Type B pancreatic cell (in vitro differentiated cells): ENCODE measurements at regions not wholly inside any gene's neighbourhood (a gene's known extent, or its start where the extent isn't known, plus 50 kb on each side); places are given as distances from the start of the nearest gene placed in this dataset.

ENCODE experiments used
- DNase-seq: peaks from one replicate; pipeline ENCODE4 v3.0.0; 2021; ENCODE audit warnings: mixed read lengths; ENCODE audit not compliant: unreplicated experiment; ENCODE audit errors: extremely low spot score
- H3K27ac Mint-ChIP-seq: 2 replicates; pipeline ENCODE4 v1.8.0; 2021; ENCODE audit warnings: mild to moderate bottlenecking, mixed read lengths
- H3K27me3 Mint-ChIP-seq: 2 replicates; pipeline ENCODE4 v1.8.0; 2021; ENCODE audit warnings: mixed read lengths
- H3K36me3 Mint-ChIP-seq: 2 replicates; pipeline ENCODE4 v1.8.0; 2021; ENCODE audit warnings: mixed read lengths
- H3K4me1 Mint-ChIP-seq: one replicate; pipeline ENCODE4 v1.8.0; 2021; ENCODE audit warnings: mixed read lengths; ENCODE audit not compliant: unreplicated experiment
- H3K4me3 Mint-ChIP-seq: 2 replicates; pipeline ENCODE4 v1.8.0; 2021; ENCODE audit warnings: mild to moderate bottlenecking, mixed read lengths
- H3K9me3 Mint-ChIP-seq: 2 replicates; pipeline ENCODE4 v1.8.0; 2021; ENCODE audit warnings: mixed read lengths
- TF ChIP-seq, protein P1 (sequence below): fragments of 200-600 bp; sonication (generic); conservative IDR thresholded peaks from 2 replicates; pipeline ENCODE4 v1.5.0; 2021; ENCODE audit warnings: antibody characterized with exemption, mild to moderate bottlenecking

DNA sequence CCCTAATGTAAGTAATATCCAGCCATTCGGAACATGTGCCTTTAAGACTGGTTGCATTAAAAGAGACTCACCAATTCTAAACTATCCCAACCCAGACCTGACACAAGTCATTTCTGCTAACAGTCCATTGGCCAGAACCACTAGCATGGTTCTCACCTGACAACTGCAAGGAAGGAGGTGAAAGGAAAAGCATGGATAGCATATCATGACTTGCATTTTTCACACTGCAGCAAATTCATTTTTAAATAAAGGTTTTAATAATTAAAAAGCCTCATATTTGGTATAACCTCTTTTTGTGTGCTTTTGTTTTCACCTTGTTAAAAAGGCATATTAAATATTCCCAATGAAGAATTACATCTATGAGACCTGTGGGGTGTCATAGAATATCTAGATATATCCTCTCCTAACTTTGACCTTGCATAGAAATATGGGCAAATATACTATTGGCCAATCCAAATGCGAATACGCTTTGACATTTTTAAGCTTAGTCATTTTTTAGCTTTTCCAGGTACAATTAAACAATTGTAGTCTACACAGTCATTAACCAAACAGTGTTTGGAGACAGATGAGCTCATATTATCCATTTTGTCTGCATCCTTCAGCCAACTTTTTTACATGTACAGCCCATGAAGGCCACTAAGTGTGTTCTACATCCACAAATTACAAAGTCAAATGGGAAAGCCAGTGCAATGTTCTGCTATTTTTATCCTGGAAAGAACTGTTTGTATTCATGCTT is 295.3 kb downstream of the PDGFC start:
- H3K4me1 Mint-ChIP-seq = peaks cover 4% of the 10 kb centered on the region
- no peak overlapping the region for H3K27ac Mint-ChIP-seq
- no peaks in the 10 kb centered on the region for H3K9me3 Mint-ChIP-seq
- TF ChIP-seq, protein P1, sequence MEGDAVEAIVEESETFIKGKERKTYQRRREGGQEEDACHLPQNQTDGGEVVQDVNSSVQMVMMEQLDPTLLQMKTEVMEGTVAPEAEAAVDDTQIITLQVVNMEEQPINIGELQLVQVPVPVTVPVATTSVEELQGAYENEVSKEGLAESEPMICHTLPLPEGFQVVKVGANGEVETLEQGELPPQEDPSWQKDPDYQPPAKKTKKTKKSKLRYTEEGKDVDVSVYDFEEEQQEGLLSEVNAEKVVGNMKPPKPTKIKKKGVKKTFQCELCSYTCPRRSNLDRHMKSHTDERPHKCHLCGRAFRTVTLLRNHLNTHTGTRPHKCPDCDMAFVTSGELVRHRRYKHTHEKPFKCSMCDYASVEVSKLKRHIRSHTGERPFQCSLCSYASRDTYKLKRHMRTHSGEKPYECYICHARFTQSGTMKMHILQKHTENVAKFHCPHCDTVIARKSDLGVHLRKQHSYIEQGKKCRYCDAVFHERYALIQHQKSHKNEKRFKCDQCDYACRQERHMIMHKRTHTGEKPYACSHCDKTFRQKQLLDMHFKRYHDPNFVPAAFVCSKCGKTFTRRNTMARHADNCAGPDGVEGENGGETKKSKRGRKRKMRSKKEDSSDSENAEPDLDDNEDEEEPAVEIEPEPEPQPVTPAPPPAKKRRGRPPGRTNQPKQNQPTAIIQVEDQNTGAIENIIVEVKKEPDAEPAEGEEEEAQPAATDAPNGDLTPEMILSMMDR = no peak
- no peak overlapping the region for H3K4me3 Mint-ChIP-seq
- DNase-seq = no peak
- H3K27me3 Mint-ChIP-seq = no peaks in the 10 kb centered on the region
- no peaks in the 10 kb centered on the region for H3K36me3 Mint-ChIP-seq

DNA sequence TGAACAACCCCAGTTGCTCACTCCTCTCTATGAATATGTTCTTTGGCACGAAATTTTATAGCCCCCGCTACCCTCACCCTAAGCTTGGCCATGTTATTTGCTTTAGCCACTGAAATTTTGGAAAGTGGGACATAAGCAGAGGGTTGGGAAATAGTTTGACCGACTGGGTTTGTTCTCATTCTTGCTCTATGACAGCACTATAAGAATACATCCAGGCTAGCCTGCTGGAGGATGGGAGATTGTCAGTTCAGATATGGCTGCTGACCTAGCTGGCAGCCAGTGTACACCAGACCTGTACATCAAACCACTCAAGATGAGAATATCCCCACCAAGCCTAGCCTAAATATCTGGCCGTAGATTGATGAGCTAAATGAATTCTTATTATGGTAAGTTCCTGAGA is 298.1 kb downstream of the PDGFC start:
- no peak for DNase-seq
- Mint-ChIP-seq H3K4me3 (no peak overlapping the region), H3K36me3 (no peaks in the 10 kb centered on the region), H3K27ac (no peak overlapping the region), H3K9me3 (no peaks in the 10 kb centered on the region), H3K4me1 (peaks cover 4% of the 10 kb centered on the region), H3K27me3 (no peaks in the 10 kb centered on the region)
- TF ChIP-seq, protein P1 = no peak

DNA sequence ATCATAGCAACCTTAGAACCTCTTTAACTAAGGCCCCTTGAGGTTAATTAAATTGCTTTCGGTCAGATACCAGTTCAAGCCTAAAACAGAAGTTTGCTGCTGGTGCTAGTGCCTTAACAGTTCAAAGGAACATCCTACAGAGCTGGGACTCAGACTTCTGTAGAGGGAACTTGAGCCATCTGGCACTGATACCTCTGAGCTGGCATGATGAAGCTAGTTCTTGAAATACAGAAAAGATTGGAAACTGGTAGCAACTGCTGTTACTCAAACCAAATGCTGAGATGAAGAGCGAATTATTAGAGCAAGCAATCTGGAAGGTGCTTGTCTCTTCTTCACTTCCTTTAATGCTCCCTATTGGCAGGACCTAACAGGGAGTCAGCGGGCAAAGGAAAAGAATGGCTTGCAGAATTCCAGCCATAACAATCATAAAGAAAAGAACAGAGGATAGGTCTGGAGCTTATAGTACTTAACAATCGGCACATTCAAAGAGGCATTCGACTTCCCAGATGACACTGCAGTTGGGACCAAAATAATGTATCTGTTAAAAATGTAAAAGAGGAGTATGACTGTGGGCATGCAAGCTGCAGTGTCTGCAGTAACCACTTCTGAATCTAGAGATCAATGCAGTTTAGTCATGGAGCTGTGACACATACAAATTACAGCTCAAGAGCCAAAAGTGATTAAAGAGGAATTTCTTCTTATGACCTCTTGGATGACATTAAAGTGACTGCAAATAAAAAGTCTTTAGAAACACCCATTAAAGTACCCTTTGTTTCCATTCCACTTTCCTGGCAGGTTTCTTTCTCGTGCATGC is 298.9 kb downstream of the PDGFC start:
- TF ChIP-seq, protein P1 = no peak
- no peak for DNase-seq
- no peaks in the 10 kb centered on the region for H3K27me3 Mint-ChIP-seq

DNA sequence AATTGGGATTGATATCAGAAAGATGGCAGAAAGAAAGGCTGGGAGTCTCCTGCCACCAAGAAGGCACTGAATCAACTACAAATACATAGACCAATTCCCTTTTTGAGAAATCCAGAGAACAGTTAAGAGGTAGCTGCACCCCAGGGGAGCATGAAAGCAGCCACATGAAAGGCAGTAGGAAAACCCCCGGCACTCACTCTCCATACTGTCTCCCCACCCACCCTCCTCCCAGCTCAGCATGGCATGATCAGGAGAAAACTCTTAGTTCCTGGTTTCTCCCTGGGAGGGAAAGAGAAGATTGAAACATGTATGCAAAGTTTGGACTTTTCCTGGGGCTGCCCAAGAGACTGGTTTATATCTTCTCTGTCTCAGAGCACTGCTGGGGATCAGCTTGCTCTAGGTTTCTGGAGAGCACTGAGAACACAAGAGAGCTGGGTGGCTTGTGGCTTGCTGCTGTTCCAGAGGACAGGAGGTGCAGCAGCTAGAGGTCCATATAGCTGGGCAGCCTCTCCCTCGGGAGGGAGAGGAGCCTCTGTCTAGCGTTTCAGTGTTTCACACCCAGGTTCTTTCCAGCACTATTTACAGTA is 305.7 kb downstream of the PDGFC start:
- Mint-ChIP-seq H3K36me3 (no peaks in the 10 kb centered on the region), H3K9me3 (peaks cover 9% of the 10 kb centered on the region), H3K27ac (no peak overlapping the region), H3K4me1 (no peaks in the 10 kb centered on the region), H3K27me3 (no peaks in the 10 kb centered on the region), H3K4me3 (no peak overlapping the region)
- TF ChIP-seq, protein P1 = no peak
- DNase-seq = no peak

More for the DNA sequence above, 298.9 kb downstream of the PDGFC start:
- Mint-ChIP-seq H3K4me1 (peaks cover 4% of the 10 kb centered on the region), H3K36me3 (no peaks in the 10 kb centered on the region), H3K27ac (no peak overlapping the region), H3K9me3 (no peaks in the 10 kb centered on the region), H3K4me3 (no peak overlapping the region)

DNA sequence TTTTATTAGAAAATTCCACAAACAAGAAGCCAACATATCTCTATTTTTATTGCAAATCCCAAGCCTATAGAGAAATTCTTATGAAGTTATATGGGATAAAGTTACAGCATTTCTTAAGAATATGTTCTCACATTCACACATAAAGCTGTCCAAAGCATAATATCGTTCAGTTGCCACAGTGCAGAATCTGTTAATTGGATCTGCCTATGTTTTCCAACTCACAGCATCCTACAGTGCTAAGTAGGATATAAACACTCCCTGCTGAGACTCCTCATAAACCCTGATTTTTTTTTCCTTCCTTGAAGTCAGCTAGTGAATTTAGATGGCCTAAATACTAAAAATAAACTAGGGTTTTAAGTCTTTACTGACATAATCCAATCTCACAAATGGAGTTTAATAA is 307.9 kb downstream of the PDGFC start:
- H3K36me3 Mint-ChIP-seq = no peaks in the 10 kb centered on the region
- no peak overlapping the region for H3K27ac Mint-ChIP-seq
- TF ChIP-seq, protein P1 = no peak
- H3K4me1 Mint-ChIP-seq = no peaks in the 10 kb centered on the region
- DNase-seq = no peak
- peaks cover 9% of the 10 kb centered on the region for H3K9me3 Mint-ChIP-seq
- no peak overlapping the region for H3K4me3 Mint-ChIP-seq
- no peaks in the 10 kb centered on the region for H3K27me3 Mint-ChIP-seq
